B cell (primary cell): ENCODE measurements at regions not wholly inside any gene's neighbourhood (a gene's known extent, or its start where the extent isn't known, plus 50 kb on each side); places are given as distances from the start of the nearest gene placed in this dataset.

Source experiments
- EZH2 ChIP-seq: IDR thresholded peaks from 2 replicates; pipeline ENCODE4 v1.6.1; 2012; ENCODE audit warnings: borderline replicate concordance, low read depth, mild to moderate bottlenecking, moderate library complexity, low read length; ENCODE audit not compliant: insufficient read depth, poor library complexity, severe bottlenecking
- TF ChIP-seq, protein P1 (sequence below): fragments of 200-600 bp; IDR thresholded peaks from one replicate; pipeline ENCODE4 v1.8.0; 2022; ENCODE audit warnings: antibody characterized with exemption, mild to moderate bottlenecking

DNA sequence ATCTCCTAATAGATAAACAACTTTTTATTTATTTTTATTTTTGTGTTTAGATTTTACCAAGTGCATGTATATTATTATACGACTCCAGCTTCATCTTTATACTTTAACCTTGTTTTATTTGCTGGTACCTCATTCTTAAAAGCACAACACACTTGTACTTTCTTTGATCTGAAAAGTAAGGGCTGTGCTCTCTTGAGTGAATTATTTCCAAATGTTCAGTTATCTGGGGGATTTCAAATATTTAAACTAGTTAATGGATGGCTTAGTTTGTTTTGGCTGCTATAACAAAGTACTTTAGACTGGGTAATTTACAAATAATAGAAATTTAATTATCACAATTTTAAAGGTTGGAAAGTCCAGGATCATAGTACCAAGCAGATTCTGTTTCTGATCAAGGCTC, 1148.2 kb upstream of the PCDH9 start:
- TF ChIP-seq, protein P1, sequence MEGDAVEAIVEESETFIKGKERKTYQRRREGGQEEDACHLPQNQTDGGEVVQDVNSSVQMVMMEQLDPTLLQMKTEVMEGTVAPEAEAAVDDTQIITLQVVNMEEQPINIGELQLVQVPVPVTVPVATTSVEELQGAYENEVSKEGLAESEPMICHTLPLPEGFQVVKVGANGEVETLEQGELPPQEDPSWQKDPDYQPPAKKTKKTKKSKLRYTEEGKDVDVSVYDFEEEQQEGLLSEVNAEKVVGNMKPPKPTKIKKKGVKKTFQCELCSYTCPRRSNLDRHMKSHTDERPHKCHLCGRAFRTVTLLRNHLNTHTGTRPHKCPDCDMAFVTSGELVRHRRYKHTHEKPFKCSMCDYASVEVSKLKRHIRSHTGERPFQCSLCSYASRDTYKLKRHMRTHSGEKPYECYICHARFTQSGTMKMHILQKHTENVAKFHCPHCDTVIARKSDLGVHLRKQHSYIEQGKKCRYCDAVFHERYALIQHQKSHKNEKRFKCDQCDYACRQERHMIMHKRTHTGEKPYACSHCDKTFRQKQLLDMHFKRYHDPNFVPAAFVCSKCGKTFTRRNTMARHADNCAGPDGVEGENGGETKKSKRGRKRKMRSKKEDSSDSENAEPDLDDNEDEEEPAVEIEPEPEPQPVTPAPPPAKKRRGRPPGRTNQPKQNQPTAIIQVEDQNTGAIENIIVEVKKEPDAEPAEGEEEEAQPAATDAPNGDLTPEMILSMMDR: no peak
- TF ChIP-seq EZH2: no peak
